ENCODE measurements at regions not wholly inside any gene's neighbourhood (a gene's known extent, or its start where the extent isn't known, plus 50 kb on each side); places are given as distances from the start of the nearest gene placed in this dataset.

DNA sequence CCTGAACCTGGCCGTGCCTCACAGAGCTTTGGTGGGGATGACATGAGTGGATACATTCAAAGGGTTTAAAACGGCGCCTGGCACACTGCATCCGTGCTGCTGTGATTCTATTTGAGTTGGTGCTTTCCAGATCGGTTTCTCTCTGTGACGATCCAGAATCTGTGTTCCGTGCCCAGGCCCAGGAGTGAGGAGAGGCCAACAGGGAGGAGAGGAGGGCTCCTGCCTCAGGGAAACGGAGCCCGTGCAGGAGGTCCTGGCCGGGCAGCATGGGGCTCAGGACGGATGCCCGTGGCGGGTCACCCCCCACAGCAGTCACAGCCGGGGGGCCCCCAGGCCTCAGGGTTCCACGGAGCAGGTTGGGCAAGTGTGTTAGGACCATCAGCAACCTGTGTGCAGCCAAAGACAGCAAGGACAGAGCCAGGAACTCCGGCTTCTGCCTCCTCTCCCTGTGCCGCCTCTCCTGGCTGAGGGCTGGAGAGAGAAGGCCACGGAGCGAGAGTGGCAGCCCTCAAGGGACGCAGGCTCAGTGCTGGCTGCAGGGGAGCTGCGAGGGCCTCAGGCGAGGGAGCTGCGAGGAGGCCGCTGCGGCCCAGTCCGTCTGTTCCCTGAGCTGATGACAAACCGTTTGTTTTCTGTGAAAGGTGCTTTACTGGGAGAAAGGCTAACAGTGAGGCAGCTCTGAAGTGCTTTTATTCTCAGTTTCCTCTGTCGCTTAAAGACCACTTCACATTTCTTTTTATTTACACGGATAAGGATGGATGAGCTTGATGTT is 99.3 kb downstream of the METRNL start:
- no peak for DNase-seq

GRCh38 chr17:83179374-83179773 is 100.0 kb downstream of the METRNL start:
- DNase-seq = no peak

DNA sequence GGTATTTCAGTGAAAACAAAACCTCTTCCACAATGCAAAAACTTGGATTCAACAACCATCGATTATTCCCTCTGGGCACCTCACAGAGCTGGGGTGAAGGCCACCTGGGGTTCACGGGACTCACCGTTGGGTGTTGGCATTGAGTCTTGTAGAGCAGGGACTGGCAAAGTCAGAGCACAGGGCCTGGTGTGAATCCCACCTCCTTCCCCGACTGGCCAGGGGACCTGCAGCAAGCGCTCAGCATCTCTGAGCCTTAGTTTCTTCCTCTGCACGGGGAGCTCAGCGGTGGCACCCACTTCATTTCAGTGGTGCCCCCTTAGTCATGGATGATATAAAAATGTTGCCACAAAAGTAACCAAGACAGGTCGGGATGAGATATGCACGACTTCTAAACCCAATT is 100.4 kb downstream of the METRNL start:
- no peak for DNase-seq

- DNase-seq = no peak
Observed at GRCh38 chr17:83180264-83180995, 101.0 kb downstream of the METRNL start.

GRCh38 chr17:83180996-83181481 is 101.6 kb downstream of the METRNL start:
- DNase-seq = no peak

DNA sequence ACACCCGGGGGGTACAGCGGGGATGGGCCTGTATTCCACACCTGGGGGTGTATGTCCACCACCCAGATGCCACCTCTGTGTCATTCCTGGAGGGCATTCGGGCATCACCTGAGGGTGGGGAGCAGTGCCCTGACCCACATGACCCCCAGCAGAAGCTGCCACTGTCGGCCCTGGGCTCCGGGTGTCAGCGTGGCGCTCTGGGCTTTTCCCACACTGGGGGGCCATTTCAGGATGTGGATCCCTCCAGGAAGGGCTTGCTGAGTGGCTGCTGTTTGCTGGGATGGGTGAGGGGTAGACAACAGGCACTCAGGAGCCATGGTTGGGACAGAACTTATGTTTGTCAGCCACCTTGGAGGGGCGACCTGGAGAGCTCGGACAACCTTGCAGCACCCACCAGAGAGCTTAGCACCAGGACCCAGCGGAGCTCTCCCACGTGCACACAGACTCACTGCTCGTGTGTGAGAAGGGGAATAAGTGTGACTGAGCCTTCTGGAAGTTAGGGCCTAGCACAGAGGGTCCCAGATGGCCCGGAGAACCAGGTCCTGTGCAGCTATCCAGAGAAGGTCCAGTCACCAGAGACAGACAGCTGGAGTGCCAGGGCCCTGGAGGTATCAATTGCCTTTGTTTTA is 102.7 kb downstream of the METRNL start:
- no peak for DNase-seq

GRCh38 chr17:83182620-83183101 is 103.3 kb downstream of the METRNL start:
- DNase-seq = no peak

DNA sequence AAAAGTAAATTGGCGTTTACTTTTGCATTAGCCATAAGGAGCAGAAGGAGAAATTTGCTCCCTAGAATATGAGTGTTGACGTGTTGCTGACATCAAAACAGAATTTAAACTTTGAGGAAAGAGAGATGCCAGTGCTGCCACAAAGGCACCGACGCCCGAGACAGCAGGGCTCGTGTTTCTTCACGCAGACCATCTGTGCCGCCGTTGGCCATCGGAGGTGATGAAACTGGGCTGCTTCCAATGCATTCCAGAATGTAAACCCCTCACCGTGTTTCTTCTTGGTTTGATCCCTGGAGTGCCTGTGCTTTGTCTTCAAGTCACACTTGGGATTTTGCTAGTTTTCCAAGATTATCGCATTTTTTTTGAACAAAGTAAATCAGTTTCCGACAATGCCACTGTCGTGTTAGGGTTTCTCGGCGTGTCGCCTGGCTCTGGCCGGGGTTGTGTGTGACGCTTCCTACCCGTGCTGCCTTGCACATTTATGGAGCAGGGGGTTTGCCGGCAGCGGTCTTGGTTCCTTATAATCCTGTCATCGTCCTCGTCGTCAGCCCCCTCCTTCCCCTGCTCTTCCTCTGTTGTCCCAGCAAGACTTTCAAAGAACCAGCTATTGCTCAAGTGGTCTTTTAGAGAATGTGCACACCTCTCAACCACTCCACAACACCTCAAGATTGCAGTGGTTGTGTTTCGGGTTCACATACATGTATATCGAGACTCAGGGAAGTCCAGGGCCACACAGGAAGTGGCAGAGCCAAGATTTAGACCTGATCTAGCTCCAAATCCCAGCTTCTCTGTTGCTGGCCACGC is 103.9 kb downstream of the METRNL start:
- no peak for DNase-seq

DNA sequence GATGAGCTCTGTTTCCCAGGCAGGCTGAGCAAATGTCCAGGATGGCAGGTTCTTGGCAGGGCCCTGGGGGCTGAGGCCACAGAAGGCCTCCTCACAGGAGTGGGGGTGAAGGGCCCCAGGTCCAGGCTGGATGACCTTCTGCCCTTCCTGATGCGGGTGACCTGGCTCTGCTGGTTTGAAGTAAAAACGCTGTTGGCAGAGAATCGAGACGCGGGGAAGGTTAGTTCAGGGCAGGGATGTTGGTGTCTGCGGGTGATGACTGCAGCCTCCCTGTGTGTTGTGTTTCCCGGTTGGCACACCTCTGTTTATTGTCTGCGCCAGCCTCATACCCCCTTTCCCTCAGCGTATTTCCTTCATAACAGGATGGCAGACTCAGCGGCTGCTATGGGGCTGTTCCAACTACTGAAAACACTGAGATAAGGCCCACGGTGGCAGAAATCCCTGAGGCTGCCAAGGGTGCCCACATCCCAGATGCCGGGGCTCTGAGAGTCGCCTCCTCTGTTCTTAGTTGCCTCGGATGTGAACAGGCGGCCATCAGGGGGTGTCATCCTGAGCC is 104.6 kb downstream of the METRNL start:
- DNase-seq = no peak

GRCh38 chr17:83185023-83186002 is 105.9 kb downstream of the METRNL start:
- no peak for DNase-seq

- no peak for DNase-seq
Observed at GRCh38 chr17:83186226-83186625, 106.8 kb downstream of the METRNL start.

DNA sequence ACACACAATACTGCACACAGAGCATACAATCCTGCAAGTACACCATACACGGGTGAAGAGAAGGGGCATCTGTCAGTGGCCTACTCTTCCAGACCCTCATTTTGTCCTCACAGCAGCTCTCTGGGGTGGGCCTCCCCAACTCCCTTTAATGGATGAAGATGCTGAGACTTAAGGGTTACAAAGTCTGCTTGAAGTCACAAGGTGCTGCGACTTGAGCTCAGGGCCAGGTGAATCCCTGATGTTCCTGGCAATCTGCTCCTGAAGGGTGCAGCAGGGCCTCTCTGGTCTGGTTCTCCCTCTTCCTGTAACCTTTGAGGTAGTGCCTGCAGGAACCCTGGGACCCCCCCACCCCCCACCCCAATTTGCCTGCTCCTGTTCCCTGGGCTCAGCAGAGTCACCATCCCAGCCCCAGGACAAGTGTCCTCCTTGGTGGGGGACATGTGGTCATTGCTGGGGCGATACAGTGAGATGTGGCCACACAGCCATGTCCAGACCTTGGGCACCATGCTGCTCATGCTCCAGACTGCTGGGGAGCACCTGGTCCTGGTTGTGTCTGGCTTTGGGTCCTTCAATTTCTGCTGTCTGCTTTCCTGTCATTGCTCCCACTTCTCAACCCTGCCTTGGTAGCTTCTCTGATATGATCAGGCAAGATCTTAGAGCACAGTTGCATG is 107.5 kb downstream of the METRNL start:
- no peak for DNase-seq

GRCh38 chr17:83187782-83188311 is 108.4 kb downstream of the METRNL start:
- DNase-seq = no peak

GRCh38 chr17:83189044-83190003 is 109.9 kb downstream of the METRNL start:
- no peak for DNase-seq

GRCh38 chr17:83190004-83190385 is 110.6 kb downstream of the METRNL start:
- no peak for DNase-seq

GRCh38 chr17:83190601-83191387 is 111.4 kb downstream of the METRNL start:
- DNase-seq = no peak

- no peak for DNase-seq
Observed at GRCh38 chr17:83191388-83192160, 112.2 kb downstream of the METRNL start.

Data from left kidney (tissue), 1 donor.